GM21515 (cell line): ENCODE measurements at regions not wholly inside any gene's neighbourhood (a gene's known extent, or its start where the extent isn't known, plus 50 kb on each side); places are given as distances from the start of the nearest gene placed in this dataset.

Source experiments
- ATAC-seq: cut with Tn5 transposase; IDR thresholded peaks from one replicate; pipeline ENCODE4 v1.9.1; 2021; ENCODE audit not compliant: unreplicated experiment

DNA sequence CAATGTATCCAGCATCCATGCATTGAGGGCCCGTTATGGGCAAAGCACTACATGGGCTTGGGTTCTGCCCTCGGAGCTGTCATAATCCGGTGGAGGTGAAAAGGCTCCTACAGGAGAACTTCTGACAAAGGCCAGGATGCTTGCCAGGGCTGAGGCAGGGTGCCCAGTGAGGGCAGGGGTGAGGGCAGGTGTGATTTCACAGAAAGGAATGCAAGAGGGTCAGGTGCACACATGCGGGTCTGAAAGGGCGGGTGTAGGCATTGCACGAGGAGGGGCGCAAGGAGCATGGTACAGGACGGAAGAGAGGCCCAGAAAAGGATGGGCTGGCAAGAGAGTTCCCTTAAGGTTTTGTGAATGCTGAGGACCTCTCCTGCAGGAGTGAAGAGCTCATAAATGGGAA lies 348.0 kb downstream of the BTBD3 start:
- no peak for ATAC-seq

- no peak for ATAC-seq
These were observed 351.9 kb downstream of the BTBD3 start for GRCh38 chr20:12269579-12269978.

DNA sequence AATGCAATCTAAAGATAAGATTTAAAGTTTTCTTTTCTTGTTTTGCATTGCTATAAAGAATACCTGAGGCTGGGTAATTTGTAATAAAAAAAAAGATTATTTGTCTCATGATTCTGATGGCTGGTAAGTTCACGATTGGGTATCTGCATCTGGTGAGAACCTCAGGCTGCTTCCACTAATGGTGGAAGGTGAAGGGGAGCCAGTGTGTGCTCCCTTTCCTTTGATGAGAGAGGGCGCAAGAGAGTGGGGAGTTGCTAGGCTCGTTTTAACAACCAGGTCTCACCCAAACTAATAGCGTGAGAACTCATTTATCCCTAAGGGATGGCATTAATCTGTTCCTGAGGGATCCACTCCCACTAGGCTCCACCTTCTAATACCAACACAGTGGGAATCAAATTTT lies 353.2 kb downstream of the BTBD3 start:
- no peak for ATAC-seq

DNA sequence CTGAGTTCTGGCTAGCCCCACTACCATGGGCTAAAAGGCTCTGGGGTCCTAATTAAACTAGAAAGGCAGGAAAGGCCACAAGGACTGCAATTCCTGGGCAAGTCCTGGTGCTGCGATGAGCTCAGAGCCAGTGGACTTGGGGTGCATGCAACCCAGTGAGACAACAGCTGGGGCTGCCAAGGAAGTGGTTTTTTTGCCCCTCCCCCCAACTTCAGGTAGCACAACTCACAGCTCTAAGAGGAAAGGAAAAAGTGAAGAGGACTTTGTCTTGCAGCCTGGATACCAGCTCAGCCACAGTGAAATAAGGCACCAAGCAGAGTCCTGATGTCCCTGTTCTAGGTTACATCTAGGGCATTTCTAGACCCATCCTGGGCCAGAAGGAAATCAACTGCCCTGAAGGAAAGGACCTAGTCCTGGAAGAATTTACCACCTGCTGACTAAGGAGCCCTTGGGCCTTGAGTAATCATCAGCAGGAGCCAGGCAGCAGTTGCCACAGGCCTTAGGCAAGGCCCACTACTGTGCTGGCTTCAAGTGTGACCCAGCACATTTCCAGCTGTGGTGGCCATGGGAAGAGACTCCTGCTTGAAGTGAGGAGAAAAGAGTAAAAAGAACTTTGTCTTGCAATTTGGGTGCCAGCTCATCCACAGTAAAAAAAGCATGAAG lies 358.4 kb downstream of the BTBD3 start:
- ATAC-seq = no peak

DNA sequence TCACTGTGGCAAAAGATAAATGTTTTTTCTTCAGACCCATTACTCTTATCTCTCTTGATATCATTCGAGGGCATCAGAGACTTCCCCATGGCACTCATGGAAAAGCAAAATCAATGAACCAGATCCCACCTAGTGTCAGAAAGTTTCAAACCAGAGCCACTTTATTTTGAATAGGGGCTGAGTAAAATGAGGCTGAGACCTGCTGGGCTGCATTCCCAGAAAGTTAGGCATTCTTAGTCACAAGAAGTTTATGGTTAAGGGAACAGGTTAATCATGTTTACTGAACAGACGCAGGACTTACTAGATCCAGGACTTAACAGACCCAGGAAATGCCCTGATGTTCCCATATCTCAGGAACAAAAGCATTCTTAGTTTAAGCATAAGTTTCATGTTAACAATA lies 369.9 kb downstream of the BTBD3 start:
- ATAC-seq = no peak

- ATAC-seq = no peak
These were observed 371.8 kb downstream of the BTBD3 start for GRCh38 chr20:12289465-12289864.

DNA sequence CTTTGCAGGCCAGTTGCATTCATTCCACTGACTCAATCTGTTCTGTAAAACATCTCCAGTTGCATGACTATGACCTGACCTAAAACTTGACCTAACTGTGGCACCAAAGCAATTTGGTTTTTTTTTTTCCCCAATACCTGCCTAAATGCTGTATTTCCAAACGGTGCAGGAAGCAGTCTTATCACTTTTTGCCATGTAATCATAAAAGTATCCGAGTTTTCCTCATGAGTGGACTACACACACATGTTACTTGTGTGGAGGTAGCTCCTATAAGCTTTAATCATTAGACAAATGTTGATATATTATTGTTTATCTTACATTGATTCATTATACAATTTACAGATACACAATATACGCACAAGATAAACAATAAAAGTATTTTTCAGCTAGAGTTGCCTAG lies 373.7 kb downstream of the BTBD3 start:
- ATAC-seq = no peak

GRCh38 chr20:12293900-12294299 lies 376.2 kb downstream of the BTBD3 start:
- no peak for ATAC-seq

- ATAC-seq = no peak
These were observed 377.0 kb downstream of the BTBD3 start for GRCh38 chr20:12294678-12295077.

DNA sequence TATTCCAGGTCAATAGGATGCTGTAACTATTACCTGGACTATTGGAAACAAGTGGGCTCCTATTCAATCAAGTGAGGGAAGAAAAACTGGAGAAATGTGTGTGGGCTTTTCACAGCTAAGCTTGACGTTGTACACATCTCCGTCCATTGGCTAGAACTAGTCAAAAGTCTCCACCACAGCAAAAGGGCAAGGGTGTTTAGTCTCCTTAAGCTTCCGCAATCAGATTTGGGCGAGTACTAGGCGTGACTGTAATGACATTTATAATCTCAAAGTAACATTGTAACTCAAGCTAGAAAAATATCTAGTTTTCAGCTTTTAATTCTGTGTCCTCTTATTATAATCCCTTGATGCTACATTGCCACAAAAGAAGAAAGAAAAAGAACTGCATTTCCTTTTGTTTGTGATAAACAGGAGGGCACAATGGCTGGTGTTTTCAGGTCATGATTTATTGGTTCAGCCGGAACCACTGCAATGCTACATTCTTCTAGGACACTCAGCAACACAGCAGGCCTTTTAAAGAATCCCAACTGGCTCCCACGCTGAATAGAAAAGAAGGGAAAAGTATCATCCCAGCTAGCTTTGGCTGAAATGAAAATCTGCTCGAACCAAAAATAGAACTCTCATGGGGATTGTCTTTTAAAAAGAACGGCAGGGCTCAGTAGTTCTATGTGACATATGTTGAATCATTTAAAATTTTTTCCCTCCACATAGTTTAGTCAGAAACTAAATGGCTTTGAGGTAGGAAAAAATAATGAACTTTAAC lies 387.7 kb downstream of the BTBD3 start:
- no peak for ATAC-seq

DNA sequence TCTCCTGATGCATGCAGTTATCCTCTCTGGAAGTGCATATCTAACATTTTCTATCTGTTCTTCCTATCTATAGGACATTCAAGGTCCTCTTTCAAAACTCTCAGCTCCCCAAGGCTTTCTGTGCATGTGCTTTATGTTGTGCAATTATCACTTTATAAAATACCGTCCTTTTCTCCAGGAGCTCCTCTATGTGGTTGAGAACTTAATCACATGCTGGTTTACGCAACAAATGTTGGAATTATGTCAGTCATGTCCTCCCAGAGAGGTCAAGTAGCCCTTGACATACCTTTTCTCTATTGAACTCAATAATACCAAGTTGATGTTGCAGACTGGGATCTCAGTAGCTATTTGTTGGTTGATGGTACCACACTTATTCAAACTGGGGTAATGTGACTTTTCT lies 388.4 kb downstream of the BTBD3 start:
- ATAC-seq = no peak

DNA sequence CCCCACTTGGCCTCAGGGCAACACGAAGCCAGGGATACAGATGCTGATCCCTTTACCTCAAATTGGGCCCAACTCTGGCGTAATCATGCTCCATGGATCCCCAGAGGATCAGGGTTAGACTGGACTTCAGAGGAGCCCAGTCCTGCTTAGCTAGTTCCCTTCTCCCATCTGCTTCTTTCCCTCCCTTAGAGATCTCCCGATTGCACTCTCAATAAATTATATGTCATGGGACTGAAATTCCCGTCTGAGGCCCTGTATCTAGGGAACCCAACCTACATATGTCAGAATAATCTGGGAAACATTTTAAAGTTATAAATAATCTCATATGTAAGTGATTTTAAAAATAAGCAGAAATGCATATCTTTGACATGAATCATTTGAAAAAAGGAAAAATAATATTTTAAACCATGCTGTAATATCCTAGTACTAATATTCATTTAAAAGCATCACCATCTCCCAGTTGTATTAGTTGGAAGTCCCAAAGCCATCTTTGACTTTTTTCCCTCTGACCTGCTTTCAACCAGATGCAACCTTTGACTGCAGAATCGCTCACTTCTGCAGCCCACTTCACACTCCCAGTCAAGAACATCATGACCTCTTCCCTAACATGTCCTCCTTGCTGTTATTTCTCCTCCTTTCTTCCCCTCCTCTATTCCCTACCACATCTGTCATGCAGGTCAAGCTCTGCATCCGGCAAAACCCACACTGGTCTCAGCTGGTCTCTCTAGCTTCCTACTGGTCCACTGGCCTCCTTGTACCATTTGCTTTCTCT lies 393.6 kb downstream of the BTBD3 start:
- ATAC-seq = no peak

DNA sequence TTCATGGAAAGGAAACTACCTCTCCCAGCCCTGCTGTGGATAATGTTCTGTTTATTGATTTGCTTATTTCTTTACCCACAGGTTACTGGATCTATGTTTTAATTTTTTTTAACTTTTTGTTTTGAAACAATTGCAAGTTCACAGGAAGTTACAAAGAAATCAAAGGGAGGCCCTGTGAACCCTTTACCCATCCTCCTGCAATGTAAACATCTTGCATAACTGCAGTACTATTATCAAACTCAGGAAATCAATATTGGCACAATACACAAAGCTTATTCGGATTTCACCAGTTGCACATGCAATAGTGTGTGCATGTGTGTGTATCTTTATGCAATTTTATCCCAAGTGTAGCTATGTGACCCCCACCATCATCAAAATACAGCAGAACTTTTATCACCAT lies 398.0 kb downstream of the BTBD3 start:
- ATAC-seq = no peak

DNA sequence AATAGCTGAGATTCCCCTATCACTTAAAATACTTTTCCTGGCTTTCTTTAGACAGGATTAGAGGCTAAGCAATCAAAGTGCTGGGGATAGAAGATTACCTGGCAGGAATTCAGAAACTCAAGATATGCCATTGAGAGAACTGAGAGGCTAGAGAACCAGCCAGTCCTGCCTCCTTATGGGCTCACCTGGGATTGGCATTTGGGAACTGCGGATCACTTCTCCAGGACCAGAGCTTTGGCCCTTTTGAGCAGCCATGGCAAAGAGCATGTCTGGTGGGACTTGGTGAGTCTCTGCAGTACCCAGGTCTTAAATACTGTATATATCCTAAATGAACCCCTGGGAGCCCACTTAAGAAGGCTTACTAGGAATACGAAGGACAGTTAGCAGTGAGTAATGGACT lies 399.1 kb downstream of the BTBD3 start:
- ATAC-seq = no peak

- ATAC-seq = no peak
These were observed 399.7 kb downstream of the BTBD3 start for GRCh38 chr20:12317433-12317832.

GRCh38 chr20:12318043-12318442 lies 400.4 kb downstream of the BTBD3 start:
- no peak for ATAC-seq

DNA sequence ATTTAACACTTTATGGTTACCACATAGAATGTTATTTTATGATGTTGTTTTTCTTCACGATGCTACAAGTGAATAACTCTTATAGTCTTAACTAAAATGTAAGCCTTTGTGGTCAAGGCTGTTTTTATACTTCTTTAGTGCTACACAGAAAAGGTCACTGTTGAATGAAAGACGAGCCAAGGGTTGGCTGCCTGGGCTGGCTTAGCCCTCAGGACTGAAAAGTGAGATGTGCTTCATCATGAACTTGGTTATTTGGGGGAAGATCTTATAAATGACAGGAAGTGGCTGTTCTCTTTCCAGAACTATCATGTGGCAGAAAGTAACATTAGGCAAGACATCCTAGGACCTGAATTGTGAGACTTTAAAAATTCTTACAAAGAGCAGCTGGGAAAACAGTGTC lies 404.0 kb downstream of the BTBD3 start:
- ATAC-seq = no peak

GRCh38 chr20:12327205-12327604 lies 409.5 kb downstream of the BTBD3 start:
- no peak for ATAC-seq

GRCh38 chr20:12331236-12331635 lies 413.5 kb downstream of the BTBD3 start:
- no peak for ATAC-seq

- no peak for ATAC-seq
These were observed 419.9 kb downstream of the BTBD3 start for GRCh38 chr20:12337601-12338000.

- no peak for ATAC-seq
These were observed 428.3 kb downstream of the BTBD3 start for GRCh38 chr20:12345978-12346377.

DNA sequence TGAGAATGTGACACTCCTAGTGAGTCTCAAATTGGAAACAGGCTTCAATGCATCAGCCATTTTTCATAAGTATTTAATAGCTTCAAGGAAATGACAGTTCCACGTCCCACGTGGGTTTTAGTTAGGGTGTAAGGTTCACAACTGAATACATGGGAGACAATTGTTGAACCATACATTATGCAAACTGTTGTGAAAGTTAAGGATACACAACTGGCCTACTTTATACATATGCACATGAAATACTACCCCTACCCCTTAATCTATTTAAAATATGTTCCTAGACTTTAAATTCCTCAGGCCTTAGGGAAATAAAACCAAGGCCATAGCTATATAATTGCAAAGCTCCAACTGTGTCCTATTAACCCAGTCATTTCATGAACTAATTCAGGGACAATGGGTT lies 436.1 kb downstream of the BTBD3 start:
- no peak for ATAC-seq
